Hepatocyte (in vitro differentiated cells): ENCODE measurements at regions not wholly inside any gene's neighbourhood (a gene's known extent, or its start where the extent isn't known, plus 50 kb on each side); places are given as distances from the start of the nearest gene placed in this dataset.

Source experiments
- DNase-seq: peaks from one replicate; pipeline ENCODE4 v3.0.0-alpha.2; 2016; ENCODE audit warnings: low spot score
- H2AFZ ChIP-seq: fragments of 200-600 bp; sonication (generic); 2 replicates; pipeline ENCODE4 v1.6.0; 2016; ENCODE audit warnings: antibody characterized with exemption, mild to moderate bottlenecking
- H3K27ac ChIP-seq: fragments of 200-600 bp; sonication (generic); 2 replicates; pipeline ENCODE4 v1.5.1; 2016; ENCODE audit warnings: mild to moderate bottlenecking
- H3K27me3 ChIP-seq: fragments of 200-600 bp; sonication (generic); 2 replicates; pipeline ENCODE4 v1.6.1; 2016
- H3K36me3 ChIP-seq: fragments of 200-600 bp; sonication (generic); replicated peaks from 2 replicates; pipeline ENCODE4 v1.5.1; 2016; ENCODE audit warnings: low read depth; ENCODE audit not compliant: insufficient read depth
- H3K4me1 ChIP-seq: fragments of 200-600 bp; sonication (generic); 2 replicates; pipeline ENCODE4 v1.5.1; 2016; ENCODE audit warnings: mild to moderate bottlenecking, moderate library complexity; ENCODE audit not compliant: insufficient read depth
- H3K4me2 ChIP-seq: fragments of 200-600 bp; sonication (generic); 2 replicates; pipeline ENCODE4 v1.6.0; 2016
- H3K4me3 ChIP-seq: fragments of 200-600 bp; sonication (generic); 2 replicates; pipeline ENCODE4 v1.5.1; 2016; ENCODE audit warnings: mild to moderate bottlenecking
- H3K79me2 ChIP-seq: fragments of 200-600 bp; sonication (generic); 2 replicates; pipeline ENCODE4 v1.6.0; 2017; ENCODE audit warnings: mild to moderate bottlenecking
- H3K9me2 ChIP-seq: fragments of 200-600 bp; sonication (generic); replicated peaks from 2 replicates; pipeline ENCODE4 v1.6.0; 2017; ENCODE audit warnings: mild to moderate bottlenecking; ENCODE audit not compliant: insufficient read depth
- H3K9me3 ChIP-seq: fragments of 200-600 bp; sonication (generic); 2 replicates; pipeline ENCODE4 v1.5.1; 2016; ENCODE audit warnings: low read depth, mild to moderate bottlenecking
- H4K20me1 ChIP-seq: fragments of 200-600 bp; sonication (generic); 2 replicates; pipeline ENCODE4 v1.6.0; 2016; ENCODE audit warnings: mild to moderate bottlenecking; ENCODE audit not compliant: insufficient read depth, poor library complexity, severe bottlenecking
- EZH2 ChIP-seq: fragments of 200-600 bp; sonication (generic); IDR thresholded peaks from 2 replicates; pipeline ENCODE4 v1.6.1; 2016; ENCODE audit warnings: antibody characterized with exemption, mild to moderate bottlenecking, borderline replicate concordance
- EZH2phosphoT487 ChIP-seq: fragments of 200-600 bp; sonication (generic); IDR thresholded peaks from one replicate; pipeline ENCODE4 v1.6.1; 2018; ENCODE audit warnings: antibody characterized with exemption, mild to moderate bottlenecking, low read depth, moderate library complexity; ENCODE audit not compliant: unreplicated experiment, severe bottlenecking
- WGBS: methylation state at CpG from one replicate; pipeline ENCODE4 v1.1.6; 2016; ENCODE audit warnings: low lambda C conversion rate; ENCODE audit errors: missing lambda C conversion rate; 5-methylcytosine and 5-hydroxymethylcytosine counted together
- TF ChIP-seq, protein P1 (sequence below): fragments of 200-600 bp; sonication (generic); IDR thresholded peaks from 2 replicates; pipeline ENCODE4 v1.5.1; 2016; ENCODE audit warnings: antibody characterized with exemption, mild to moderate bottlenecking; ENCODE audit not compliant: poor library complexity

DNA sequence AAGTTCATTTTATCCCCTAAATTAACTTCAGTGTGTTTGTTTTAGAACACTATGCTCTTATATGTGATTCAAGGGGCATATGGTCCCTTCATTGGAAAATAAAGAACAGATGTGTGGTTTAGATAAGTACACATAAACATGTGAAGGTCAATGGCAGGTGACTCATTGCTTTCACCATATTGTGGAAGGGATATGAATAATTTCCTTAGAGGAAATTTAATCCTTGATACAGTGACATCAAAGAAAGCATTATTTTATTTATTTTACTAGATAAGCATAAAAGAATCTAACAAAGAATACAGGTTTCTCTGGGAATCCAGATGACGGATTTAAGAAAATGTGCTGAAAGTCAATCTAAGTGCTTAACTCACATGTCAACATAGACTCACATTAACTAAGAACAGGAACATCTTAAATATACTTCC is 373.5 kb downstream of the KCTD12 start:
- Histone ChIP-seq H3K27ac (no peak overlapping the region), H4K20me1 (no peaks in the 10 kb centered on the region), H3K79me2 (no peaks in the 10 kb centered on the region), H3K9me3 (no peaks in the 10 kb centered on the region), H3K4me1 (no peaks in the 10 kb centered on the region), H3K4me3 (no peak overlapping the region), H2AFZ (no peak overlapping the region), H3K4me2 (no peak overlapping the region), H3K9me2 (no peaks in the 10 kb centered on the region), H3K36me3 (no peaks in the 10 kb centered on the region), H3K27me3 (no peaks in the 10 kb centered on the region)
- TF ChIP-seq EZH2phosphoT487 (no peak), EZH2 (no peak)
- TF ChIP-seq, protein P1, sequence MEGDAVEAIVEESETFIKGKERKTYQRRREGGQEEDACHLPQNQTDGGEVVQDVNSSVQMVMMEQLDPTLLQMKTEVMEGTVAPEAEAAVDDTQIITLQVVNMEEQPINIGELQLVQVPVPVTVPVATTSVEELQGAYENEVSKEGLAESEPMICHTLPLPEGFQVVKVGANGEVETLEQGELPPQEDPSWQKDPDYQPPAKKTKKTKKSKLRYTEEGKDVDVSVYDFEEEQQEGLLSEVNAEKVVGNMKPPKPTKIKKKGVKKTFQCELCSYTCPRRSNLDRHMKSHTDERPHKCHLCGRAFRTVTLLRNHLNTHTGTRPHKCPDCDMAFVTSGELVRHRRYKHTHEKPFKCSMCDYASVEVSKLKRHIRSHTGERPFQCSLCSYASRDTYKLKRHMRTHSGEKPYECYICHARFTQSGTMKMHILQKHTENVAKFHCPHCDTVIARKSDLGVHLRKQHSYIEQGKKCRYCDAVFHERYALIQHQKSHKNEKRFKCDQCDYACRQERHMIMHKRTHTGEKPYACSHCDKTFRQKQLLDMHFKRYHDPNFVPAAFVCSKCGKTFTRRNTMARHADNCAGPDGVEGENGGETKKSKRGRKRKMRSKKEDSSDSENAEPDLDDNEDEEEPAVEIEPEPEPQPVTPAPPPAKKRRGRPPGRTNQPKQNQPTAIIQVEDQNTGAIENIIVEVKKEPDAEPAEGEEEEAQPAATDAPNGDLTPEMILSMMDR, result no peak
- 73% methylated on average over 1 of the region's 1 CpG for WGBS
- DNase-seq, result no peak

DNA sequence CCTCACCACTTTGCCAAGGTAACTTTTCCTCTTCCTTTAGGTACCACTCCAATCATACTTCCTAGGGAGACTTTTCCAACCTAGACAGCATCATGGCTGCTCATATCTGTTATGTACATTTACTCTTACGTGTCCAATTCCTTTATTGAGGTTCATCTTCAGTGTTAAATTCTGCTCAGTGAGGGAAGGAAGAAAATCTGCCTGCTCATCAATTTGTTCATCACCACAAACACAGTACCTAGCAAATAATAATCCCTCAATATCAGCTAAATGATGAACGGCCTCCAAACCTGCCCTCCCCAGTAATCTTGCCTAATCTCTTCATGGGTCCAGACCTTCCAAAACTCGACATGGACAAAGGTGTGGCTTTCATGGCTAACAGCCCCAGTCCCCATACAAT is 380.8 kb downstream of the KCTD12 start:
- DNase-seq, result no peak
- no peak overlapping the region for H3K27ac ChIP-seq
- H4K20me1 ChIP-seq, result no peaks in the 10 kb centered on the region
- no peaks in the 10 kb centered on the region for H3K9me3 ChIP-seq
- H3K9me2 ChIP-seq, result no peaks in the 10 kb centered on the region
- no peaks in the 10 kb centered on the region for H3K36me3 ChIP-seq
- no peak overlapping the region for H3K4me3 ChIP-seq
- TF ChIP-seq EZH2phosphoT487 (no peak), EZH2 (no peak)
- TF ChIP-seq, protein P1, result no peak
- H3K4me1 ChIP-seq, result no peaks in the 10 kb centered on the region
- H3K27me3 ChIP-seq, result no peaks in the 10 kb centered on the region
- 49% methylated on average over 3 of the region's 3 CpGs for WGBS
- H2AFZ ChIP-seq, result no peak overlapping the region
- no peak overlapping the region for H3K4me2 ChIP-seq
- no peaks in the 10 kb centered on the region for H3K79me2 ChIP-seq

DNA sequence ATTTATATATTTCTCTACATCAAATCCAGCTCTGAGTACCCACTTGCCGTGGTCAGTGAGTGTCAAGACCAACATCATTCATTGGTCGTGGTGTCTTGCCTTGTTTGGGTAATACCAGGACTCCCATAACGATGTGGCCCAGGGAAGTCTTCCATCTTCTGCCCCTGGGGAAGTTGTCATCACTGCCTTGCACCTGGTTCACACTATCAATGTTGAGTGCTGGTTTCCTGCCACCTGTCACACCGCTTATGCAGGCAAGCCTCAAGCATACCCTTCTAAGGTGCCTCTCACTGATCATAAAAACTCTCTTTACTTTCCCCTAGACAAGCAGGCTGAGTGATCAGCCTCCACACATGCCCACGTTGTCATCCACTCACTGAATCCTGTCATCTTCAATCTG is 382.4 kb downstream of the KCTD12 start:
- H4K20me1 ChIP-seq, result no peaks in the 10 kb centered on the region
- no peak for TF ChIP-seq EZH2
- TF ChIP-seq, protein P1, result no peak
- no peak for TF ChIP-seq EZH2phosphoT487

DNA sequence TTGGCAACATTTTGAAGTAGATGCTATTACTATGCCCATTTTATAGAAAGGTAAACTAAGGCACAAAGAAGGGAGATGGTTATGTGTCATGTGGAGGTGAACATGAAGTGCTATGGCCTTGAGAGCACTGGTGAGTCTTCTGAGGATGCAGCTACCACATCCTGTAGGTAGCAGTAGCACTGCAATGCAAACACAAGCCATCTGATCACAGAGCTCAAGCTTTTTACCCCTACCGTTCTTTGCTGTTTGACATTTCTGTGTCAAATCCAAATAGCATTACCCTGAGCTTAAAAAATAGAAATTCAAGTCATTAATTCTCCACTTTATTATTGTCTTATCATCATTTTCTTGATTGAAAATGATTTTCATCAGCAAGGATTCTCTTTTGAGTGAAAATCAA is 382.9 kb downstream of the KCTD12 start:
- H2AFZ ChIP-seq, result no peak overlapping the region
- TF ChIP-seq EZH2phosphoT487 (no peak), EZH2 (no peak)
- TF ChIP-seq, protein P1, result no peak
- no peak overlapping the region for H3K27ac ChIP-seq
- H3K4me2 ChIP-seq, result no peak overlapping the region
- no peaks in the 10 kb centered on the region for H3K36me3 ChIP-seq
- WGBS, result 79% methylated on average over 1 of the region's 1 CpG
- H3K9me2 ChIP-seq, result no peaks in the 10 kb centered on the region
- H3K79me2 ChIP-seq, result no peaks in the 10 kb centered on the region
- no peak overlapping the region for H3K4me3 ChIP-seq
- no peaks in the 10 kb centered on the region for H4K20me1 ChIP-seq
- no peak for DNase-seq
- no peaks in the 10 kb centered on the region for H3K27me3 ChIP-seq
- H3K4me1 ChIP-seq, result no peaks in the 10 kb centered on the region
- H3K9me3 ChIP-seq, result no peaks in the 10 kb centered on the region

More for the DNA sequence above, 382.4 kb downstream of the KCTD12 start:
- Histone ChIP-seq H3K36me3 (no peaks in the 10 kb centered on the region), H3K4me2 (no peak overlapping the region), H3K79me2 (no peaks in the 10 kb centered on the region), H3K9me2 (no peaks in the 10 kb centered on the region), H3K4me3 (no peak overlapping the region), H2AFZ (no peak overlapping the region), H3K4me1 (no peaks in the 10 kb centered on the region), H3K27ac (no peak overlapping the region), H3K9me3 (no peaks in the 10 kb centered on the region), H3K27me3 (no peaks in the 10 kb centered on the region)
- 61% methylated on average over 5 of the region's 5 CpGs for WGBS
- no peak for DNase-seq
